Right lobe of liver (tissue), 6 donors: ENCODE measurements at regions not wholly inside any gene's neighbourhood (a gene's known extent, or its start where the extent isn't known, plus 50 kb on each side); places are given as distances from the start of the nearest gene placed in this dataset.

Experiments
- ATAC-seq, 4 donors: fragments of 200-7000 bp; cut with Tn5 transposase; one replicate each; pipeline ENCODE4 v1.9.1; 2020; ENCODE audit warnings: mild to moderate bottlenecking in 4 of 4, moderate library complexity in 4 of 4
- DNase-seq, 3 donors: peaks; one replicate each; pipeline ENCODE4 v3.0.0-alpha.2; 2020
- H3K27ac ChIP-seq, 3 donors: fragments of 200-600 bp; one replicate each; pipeline ENCODE4 v1.8.0; 2022
- H3K27me3 ChIP-seq, 2 donors: fragments of 200-600 bp; one replicate each; pipeline ENCODE4 v1.8.0; 2022
- H3K36me3 ChIP-seq, 4 donors: fragments of 200-600 bp; sonication (generic) in 1 of 4; one replicate each; pipeline versions ENCODE4 v1.5.1 to v1.8.0; 2017 to 2022; ENCODE audit warnings: control low read depth in 1 of 4
- H3K4me1 ChIP-seq, 4 donors: fragments of 200-600 bp; sonication (generic) in 1 of 4; one replicate each; pipeline versions ENCODE4 v1.5.1 to v1.8.0; 2017 to 2022; ENCODE audit warnings: control low read depth in 1 of 4
- H3K4me3 ChIP-seq, 3 donors: fragments of 200-600 bp; one replicate each; pipeline ENCODE4 v1.8.0; 2022
- H3K9me3 ChIP-seq, 4 donors: fragments of 200-600 bp; sonication (generic) in 1 of 4; one replicate each; pipeline versions ENCODE4 v1.5.1 to v1.8.0; 2017 to 2022; ENCODE audit warnings: control low read depth in 1 of 4
- POLR2A ChIP-seq: fragments of 450-650 bp; IDR thresholded peaks from one replicate; pipeline ENCODE4 v1.6.1; 2017; ENCODE audit warnings: antibody characterized with exemption, mild to moderate bottlenecking
- WGBS: methylation state at CpG from one replicate; pipeline ENCODE4 v1.1.6; 2018; ENCODE audit warnings: low coverage, low lambda C conversion rate; ENCODE audit not compliant: insufficient coverage; ENCODE audit errors: missing lambda C conversion rate; 5-methylcytosine and 5-hydroxymethylcytosine counted together
- intact Hi-C, 2 donors: fragments of 100-400 bp; cut with DNase I; formaldehyde crosslinking; loops; one replicate each; pipeline versions ENCODE4 v1.11.2 to v1.14.1; 2022
- TF ChIP-seq, protein P1 (sequence below), 4 donors: fragments of 200-600 bp in 3 of 4; fragments of 450-650 bp in 1 of 4; IDR thresholded peaks; one replicate each; pipeline versions ENCODE4 v1.5.1 to v1.8.0; 2016 to 2022; ENCODE audit warnings: antibody characterized with exemption in 4 of 4, mild to moderate bottlenecking in 2 of 4
- donor health status: DM: no; HTN: yes; CAD: no.
- donor health status: DM: no; HTN: no; CAD: no.
- donor health status: DM: no; HTN: no; CAD: no.
- donor health status: DM: no; HTN: yes; CAD: no.
- donor health status: DM: no; HTN: yes; CAD: no.

DNA sequence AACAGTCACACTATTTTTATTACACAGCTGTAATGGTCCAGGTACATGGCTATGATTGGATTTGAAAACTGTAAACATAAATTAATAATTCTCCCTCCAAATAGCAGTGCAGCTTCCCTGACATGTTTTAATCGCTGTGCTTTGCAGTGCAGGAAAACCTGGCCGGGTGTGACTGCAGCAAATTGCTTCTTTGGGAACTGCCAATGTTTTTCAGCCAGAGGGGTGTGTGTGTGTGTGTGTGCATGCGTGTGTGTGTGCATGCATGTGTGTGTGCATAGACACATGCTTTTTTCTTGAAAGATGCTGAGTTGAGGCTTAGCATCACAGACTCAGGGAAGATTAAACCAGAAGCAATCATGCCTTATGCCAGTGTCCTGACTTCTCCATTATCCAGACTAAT lies 231.2 kb downstream of the PRDM2 start:
- H3K27me3 ChIP-seq: no peaks in the 10 kb centered on the region
- no peaks in the 10 kb centered on the region for H3K36me3 ChIP-seq
- no peaks in the 10 kb centered on the region for H3K9me3 ChIP-seq
- no peaks in the 10 kb centered on the region for H3K4me1 ChIP-seq
- DNase-seq (no peak), ATAC-seq (no peak)
- no peak overlapping the region for H3K27ac ChIP-seq
- TF ChIP-seq POLR2A: no peak
- H3K4me3 ChIP-seq: no peak overlapping the region
- WGBS: 37% methylated on average over 3 of the region's 3 CpGs
- intact Hi-C loops: no loop called here

DNA sequence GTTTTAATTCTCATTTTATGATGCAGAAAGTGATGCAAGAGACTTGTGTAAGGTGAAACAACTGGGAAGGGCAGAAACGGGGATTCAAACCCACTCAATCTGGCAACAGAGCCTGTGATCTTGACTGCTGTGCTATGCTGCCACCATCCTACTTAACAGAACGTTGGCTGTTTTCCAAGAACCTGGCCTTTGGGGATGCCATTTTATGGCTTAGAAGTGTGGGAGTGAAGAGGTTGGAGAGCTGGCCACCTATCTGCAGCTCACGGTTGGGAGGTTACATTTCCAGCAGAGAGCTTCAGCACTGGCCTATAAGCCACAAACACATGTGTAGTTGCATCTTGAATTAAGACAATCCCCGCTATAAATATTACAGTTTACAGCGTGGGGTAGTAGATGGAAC lies 235.3 kb downstream of the PRDM2 start:
- ATAC-seq: no peak
- 51% methylated on average over 5 of the region's 5 CpGs for WGBS
- intact Hi-C loops: no loop called here

DNA sequence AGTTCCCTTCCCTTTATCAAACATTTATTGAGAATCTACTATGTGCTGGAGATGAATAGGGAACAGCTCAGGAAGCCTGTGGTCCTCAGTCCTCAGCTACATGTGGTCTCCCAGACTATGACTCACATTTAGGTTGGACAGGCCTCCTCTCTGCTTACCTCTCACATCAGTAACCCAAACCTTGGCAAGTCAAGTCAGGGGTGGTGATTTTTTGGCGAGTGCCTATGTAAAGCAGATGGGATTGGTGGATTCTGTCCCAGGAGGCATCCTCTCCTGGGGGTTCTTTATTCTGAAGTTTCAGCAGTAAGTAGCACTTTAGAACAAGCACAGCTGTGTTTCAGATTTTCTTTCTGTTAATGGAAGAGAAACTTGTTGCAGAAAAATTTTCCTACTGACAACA lies 241.3 kb downstream of the PRDM2 start:
- no peaks in the 10 kb centered on the region for H3K36me3 ChIP-seq
- H3K4me3 ChIP-seq: no peak overlapping the region
- WGBS: 86% methylated on average over 1 of the region's 1 CpG
- ATAC-seq (no peak), DNase-seq (no peak)
- TF ChIP-seq, protein P1, sequence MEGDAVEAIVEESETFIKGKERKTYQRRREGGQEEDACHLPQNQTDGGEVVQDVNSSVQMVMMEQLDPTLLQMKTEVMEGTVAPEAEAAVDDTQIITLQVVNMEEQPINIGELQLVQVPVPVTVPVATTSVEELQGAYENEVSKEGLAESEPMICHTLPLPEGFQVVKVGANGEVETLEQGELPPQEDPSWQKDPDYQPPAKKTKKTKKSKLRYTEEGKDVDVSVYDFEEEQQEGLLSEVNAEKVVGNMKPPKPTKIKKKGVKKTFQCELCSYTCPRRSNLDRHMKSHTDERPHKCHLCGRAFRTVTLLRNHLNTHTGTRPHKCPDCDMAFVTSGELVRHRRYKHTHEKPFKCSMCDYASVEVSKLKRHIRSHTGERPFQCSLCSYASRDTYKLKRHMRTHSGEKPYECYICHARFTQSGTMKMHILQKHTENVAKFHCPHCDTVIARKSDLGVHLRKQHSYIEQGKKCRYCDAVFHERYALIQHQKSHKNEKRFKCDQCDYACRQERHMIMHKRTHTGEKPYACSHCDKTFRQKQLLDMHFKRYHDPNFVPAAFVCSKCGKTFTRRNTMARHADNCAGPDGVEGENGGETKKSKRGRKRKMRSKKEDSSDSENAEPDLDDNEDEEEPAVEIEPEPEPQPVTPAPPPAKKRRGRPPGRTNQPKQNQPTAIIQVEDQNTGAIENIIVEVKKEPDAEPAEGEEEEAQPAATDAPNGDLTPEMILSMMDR (IDR thresholded peaks at IDR 0.05): no peak
- TF ChIP-seq POLR2A: no peak
- no peak overlapping the region for H3K27ac ChIP-seq
- H3K4me1 ChIP-seq: no peaks in the 10 kb centered on the region
- no peaks in the 10 kb centered on the region for H3K27me3 ChIP-seq
- intact Hi-C loops: no loop called here
- H3K9me3 ChIP-seq: no peaks in the 10 kb centered on the region

More for the DNA sequence above, 235.3 kb downstream of the PRDM2 start:
- Histone ChIP-seq H3K9me3 (no peaks in the 10 kb centered on the region), H3K4me1 (no peaks in the 10 kb centered on the region), H3K27me3 (no peaks in the 10 kb centered on the region), H3K36me3 (no peaks in the 10 kb centered on the region), H3K4me3 (no peak overlapping the region), H3K27ac (no peak overlapping the region)
- no peak for DNase-seq
- no peak for TF ChIP-seq POLR2A
- TF ChIP-seq, protein P1 (IDR thresholded peaks at IDR 0.05): no peak

DNA sequence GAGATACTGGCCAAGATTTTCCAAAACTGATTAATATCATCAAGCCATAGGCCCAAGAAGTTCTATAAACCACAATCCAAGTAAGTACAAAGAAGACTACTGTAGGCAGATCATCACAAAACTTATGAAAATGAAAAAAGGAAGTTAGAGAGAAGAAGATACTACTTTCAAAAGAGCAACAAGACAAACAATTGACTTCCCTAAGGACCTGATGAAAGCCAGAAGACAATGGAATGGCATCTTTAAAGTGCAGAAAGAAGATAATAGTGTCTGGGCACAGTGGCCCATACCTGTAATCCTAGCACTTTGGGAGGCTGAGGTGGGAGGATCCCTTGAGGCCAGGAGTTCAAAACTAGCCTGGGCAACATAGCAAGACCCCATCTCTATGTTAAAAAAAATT lies 243.1 kb downstream of the PRDM2 start:
- Histone ChIP-seq H3K9me3 (no peaks in the 10 kb centered on the region), H3K4me3 (no peak overlapping the region), H3K36me3 (no peaks in the 10 kb centered on the region), H3K4me1 (no peaks in the 10 kb centered on the region), H3K27me3 (no peaks in the 10 kb centered on the region), H3K27ac (no peak overlapping the region)
- no peak for ATAC-seq
- no peak for DNase-seq
- intact Hi-C loops: no loop called here
- TF ChIP-seq, protein P1 (IDR thresholded peaks at IDR 0.05): no peak
- no peak for TF ChIP-seq POLR2A

DNA sequence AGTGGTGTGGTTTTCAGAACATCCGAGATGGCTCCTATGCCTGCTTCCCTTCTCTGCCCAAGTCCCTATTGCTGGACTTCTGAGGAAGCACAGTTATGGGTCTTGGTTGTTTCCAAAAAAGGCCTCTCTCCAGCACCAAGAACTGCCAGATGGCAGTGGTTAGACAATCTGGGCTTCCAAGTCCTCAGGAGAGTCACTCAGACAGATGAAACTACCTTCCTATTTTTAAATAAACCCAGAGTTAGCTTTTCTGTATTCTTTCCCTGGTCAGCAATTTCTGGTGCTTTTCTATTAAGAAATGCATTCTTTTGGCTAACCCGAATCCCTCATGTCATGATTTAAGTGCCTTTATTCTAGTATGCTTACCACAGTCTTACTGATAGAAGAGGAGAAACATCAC lies 245.9 kb downstream of the PRDM2 start:
- H3K4me3 ChIP-seq: no peak overlapping the region
- H3K4me1 ChIP-seq: no peaks in the 10 kb centered on the region
- intact Hi-C loops: no loop called here
- TF ChIP-seq, protein P1 (IDR thresholded peaks at IDR 0.05): no peak
- no peak for TF ChIP-seq POLR2A
- no peaks in the 10 kb centered on the region for H3K27me3 ChIP-seq
- H3K36me3 ChIP-seq: no peaks in the 10 kb centered on the region
- 56% methylated on average over 1 of the region's 2 CpGs for WGBS
- ATAC-seq (no peak), DNase-seq (no peak)
- H3K27ac ChIP-seq: no peak overlapping the region
- no peaks in the 10 kb centered on the region for H3K9me3 ChIP-seq
